ENCODE measurements at regions not wholly inside any gene's neighbourhood (a gene's known extent, or its start where the extent isn't known, plus 50 kb on each side); places are given as distances from the start of the nearest gene placed in this dataset.
"Not testable (repeated sequence)": the region's sequence is repeated elsewhere in the genome, so short reads cannot be mapped to it uniquely, and the experiment has no call there.

- Histone ChIP-seq H3K4me3 (no peak overlapping the region), H3K27me3 (ENCODE audit: control insufficient read depth in 2 of 2, insufficient read depth in 2 of 2, low read length in 2 of 2) (no peaks in the 10 kb centered on the region), H3K9me1 (ENCODE audit: control insufficient read depth, insufficient read depth, low read length) (no peaks in the 10 kb centered on the region), H3K9me3 (replicated peaks; ENCODE audit: control insufficient read depth, insufficient read depth, low read depth, low read length) (no peaks in the 10 kb centered on the region), H3K36me3 (ENCODE audit: control insufficient read depth, insufficient read depth, low read length) (no peaks in the 10 kb centered on the region), H3K4me2 (ENCODE audit: insufficient read depth, low read length) (no peak overlapping the region), H3K27ac (ENCODE audit: extremely low read depth, low read depth, low read length) (no peak overlapping the region), H3K9ac (ENCODE audit: insufficient read depth in 1 of 2, low read depth in 2 of 2, low read length in 2 of 2) (no peak overlapping the region), H3K4me1 (replicated peaks in 1 of 2; ENCODE audit: control insufficient read depth in 2 of 2, insufficient read depth in 2 of 2, low read length in 2 of 2) (no peaks in the 10 kb centered on the region), H3K79me2 (ENCODE audit: control insufficient read depth, insufficient read depth, low read length) (no peaks in the 10 kb centered on the region), H4K20me1 (replicated peaks; ENCODE audit: control insufficient read depth, insufficient read depth, low read length) (no peaks in the 10 kb centered on the region), H2AFZ (ENCODE audit: low read depth, low read length) (no peak overlapping the region)
- WGBS (ENCODE audit: insufficient coverage, low coverage, missing lambda C conversion rate): 0% methylated on average over 1 of the region's 1 CpG
- CTCF ChIA-PET (ENCODE audit: low intra/inter-chr PET ratio): no interaction called here
- in situ Hi-C loops (cut with MboI) (no loop called here), intact Hi-C loops (cut with micrococcal nuclease) (no loop called here)
- TF ChIP-seq HMGXB4 (CRISPR knock-in tag; IDR thresholded peaks at IDR 0.05) (no peak), RBM39 (optimal IDR thresholded peaks at IDR 0.05; ENCODE audit: low read depth, low read length) (no peak), HMG20A (CRISPR knock-in tag; conservative IDR thresholded peaks at IDR 0.05) (no peak), ELF4 (CRISPR knock-in tag; IDR thresholded peaks at IDR 0.05) (no peak), NBN (IDR thresholded peaks at IDR 0.05; ENCODE audit: low read depth) (no peak), HNRNPL (IDR thresholded peaks at IDR 0.05; ENCODE audit: low read depth, low read length) (no peak), BRF1 (IDR thresholded peaks at IDR 0.05; ENCODE audit: borderline replicate concordance, extremely low read depth, insufficient read length) (no peak), NFIC (IDR thresholded peaks at IDR 0.05) (no peak), DDX20 (tag; IDR thresholded peaks at IDR 0.05; ENCODE audit: low read depth) (no peak), PHB2 (IDR thresholded peaks at IDR 0.05; ENCODE audit: low read depth) (no peak), NONO (IDR thresholded peaks at IDR 0.05; ENCODE audit: low read depth in 2 of 2, low read length in 1 of 2) (no peak)
- ATAC-seq (no peak), FAIRE-seq (no peak), DNase-seq (ENCODE audit: extremely low read depth in 1 of 4, low spot score in 3 of 4) (no peak)
- POLR2A ChIA-PET: no interaction called here
- BruUV-seq (replicated peaks): no TSS peak
These were observed 807.8 kb downstream of the TRIB2 start for GRCh38 chr2:13524492-13524891.

GRCh38 chr2:13531735-13532410, 815.1 kb downstream of the TRIB2 start:
- H3K36me3 ChIP-seq (ENCODE audit: control insufficient read depth, insufficient read depth, low read length); H3K4me2 ChIP-seq (ENCODE audit: insufficient read depth, low read length); POLR2A ChIA-PET; H3K9me1 ChIP-seq (ENCODE audit: control insufficient read depth, insufficient read depth, low read length); H3K27me3 ChIP-seq (ENCODE audit: control insufficient read depth in 2 of 2, insufficient read depth in 2 of 2, low read length in 2 of 2); H3K79me2 ChIP-seq (ENCODE audit: control insufficient read depth, insufficient read depth, low read length); FAIRE-seq; CTCF ChIA-PET (ENCODE audit: low intra/inter-chr PET ratio); H3K4me3 ChIP-seq; in situ Hi-C loops (cut with MboI); H2AFZ ChIP-seq (ENCODE audit: low read depth, low read length); intact Hi-C loops (cut with micrococcal nuclease); BruUV-seq (replicated peaks); H3K9ac ChIP-seq (ENCODE audit: insufficient read depth in 1 of 2, low read depth in 2 of 2, low read length in 2 of 2); H3K9me3 ChIP-seq (replicated peaks; ENCODE audit: control insufficient read depth, insufficient read depth, low read depth, low read length); DNase-seq (ENCODE audit: extremely low read depth in 1 of 4, low spot score in 3 of 4); H3K4me1 ChIP-seq (replicated peaks in 1 of 2; ENCODE audit: control insufficient read depth in 2 of 2, insufficient read depth in 2 of 2, low read length in 2 of 2); H4K20me1 ChIP-seq (replicated peaks; ENCODE audit: control insufficient read depth, insufficient read depth, low read length); H3K27ac ChIP-seq (ENCODE audit: extremely low read depth, low read depth, low read length); ATAC-seq: not testable (repeated sequence)
- 0% methylated on average over 8 of the region's 9 CpGs for WGBS (ENCODE audit: insufficient coverage, low coverage, missing lambda C conversion rate)
